DND-41 (cell line): ENCODE measurements at regions not wholly inside any gene's neighbourhood (a gene's known extent, or its start where the extent isn't known, plus 50 kb on each side); places are given as distances from the start of the nearest gene placed in this dataset.

Source experiments
- ATAC-seq: fragments of 200-7000 bp; cut with Tn5 transposase; 3 replicates; pipeline ENCODE4 v1.9.1; 2021; ENCODE audit warnings: low read depth; ENCODE audit not compliant: insufficient read depth
- DNase-seq: peaks from one replicate; pipeline ENCODE4 v3.0.0-alpha.2; 2020
- H2AFZ ChIP-seq: 2 replicates; pipeline ENCODE4 v1.6.0; 2012; ENCODE audit warnings: low read depth, low read length
- H3K27ac ChIP-seq: 2 replicates; pipeline ENCODE4 v1.5.1; 2012; ENCODE audit warnings: low read length, inconsistent platforms
- H3K27me3 ChIP-seq: fragments of 200-600 bp; sonication (generic); 2 replicates; pipeline ENCODE4 v1.6.0; 2012; ENCODE audit warnings: low read length, mild to moderate bottlenecking, inconsistent platforms; ENCODE audit not compliant: insufficient read depth, poor library complexity
- H3K36me3 ChIP-seq: 2 replicates; pipeline ENCODE4 v1.5.1; 2012; ENCODE audit warnings: low read length, inconsistent platforms; ENCODE audit not compliant: insufficient read depth
- H3K4me1 ChIP-seq: 2 replicates; pipeline ENCODE4 v1.5.1; 2012; ENCODE audit warnings: mild to moderate bottlenecking, low read length; ENCODE audit not compliant: insufficient read depth
- H3K4me2 ChIP-seq: 2 replicates; pipeline ENCODE4 v1.6.0; 2012; ENCODE audit warnings: mild to moderate bottlenecking, moderate library complexity, low read length, inconsistent platforms; ENCODE audit not compliant: insufficient read depth
- H3K4me3 ChIP-seq, 2 experiments: fragments of 200-600 bp in 1 of 2; shearing (Covaris generic) in 1 of 2; 2 replicates each; pipeline ENCODE4 v1.5.1; 2012 to 2016; ENCODE audit warnings: inconsistent platforms in 2 of 2, low read length in 2 of 2, mild to moderate bottlenecking in 2 of 2, low read depth in 1 of 2, moderate library complexity in 1 of 2
- H3K79me2 ChIP-seq: 2 replicates; pipeline ENCODE4 v1.6.0; 2012; ENCODE audit warnings: low read length, inconsistent platforms; ENCODE audit not compliant: insufficient read depth
- H3K9ac ChIP-seq: 2 replicates; pipeline ENCODE4 v1.6.0; 2012; ENCODE audit warnings: low read depth, mild to moderate bottlenecking, inconsistent platforms, low read length, moderate library complexity
- H3K9me3 ChIP-seq: 2 replicates; pipeline ENCODE4 v1.5.1; 2012; ENCODE audit warnings: low read length, moderate library complexity, mild to moderate bottlenecking, inconsistent platforms; ENCODE audit not compliant: insufficient read depth, severe bottlenecking
- H4K20me1 ChIP-seq: 2 replicates; pipeline ENCODE4 v1.6.0; 2012; ENCODE audit warnings: low read length; ENCODE audit not compliant: insufficient read depth
- CTCF ChIP-seq: IDR thresholded peaks from 2 replicates; pipeline ENCODE4 v1.5.1; 2012; ENCODE audit warnings: borderline replicate concordance, low read length, moderate library complexity, mild to moderate bottlenecking; ENCODE audit not compliant: poor library complexity, severe bottlenecking; ENCODE audit errors: extremely low read depth
- EZH2 ChIP-seq: IDR thresholded peaks from 3 replicates; pipeline ENCODE4 v1.6.1; 2012; ENCODE audit warnings: borderline replicate concordance, low read depth, mild to moderate bottlenecking, moderate library complexity, low read length, inconsistent platforms; ENCODE audit not compliant: severe bottlenecking

- H2AFZ ChIP-seq: peak overlapping the region; percentile 95
- DNase-seq (no peak), ATAC-seq (no peak)
- TF ChIP-seq EZH2: no peak
- no peak for TF ChIP-seq CTCF
- H3K36me3 ChIP-seq: no peaks in the 10 kb centered on the region
- H3K4me2 ChIP-seq: peak overlapping the region; percentile 82; the same call in 1 of the 2 replicates
- no peaks in the 10 kb centered on the region for H4K20me1 ChIP-seq
- H3K79me2 ChIP-seq: no peaks in the 10 kb centered on the region
- no peak overlapping the region for H3K9ac ChIP-seq
- no peak overlapping the region for H3K27ac ChIP-seq
- H3K4me3 ChIP-seq: peak overlapping the region in 1 of 2 experiments; percentile 75; a peak in 1 of 4 replicates
- H3K27me3 ChIP-seq: no peaks in the 10 kb centered on the region
- H3K9me3 ChIP-seq: no peaks in the 10 kb centered on the region
- H3K4me1 ChIP-seq: peaks cover 14% of the 10 kb centered on the region
Measured at GRCh38 chr2:129876541-129876940, 102.9 kb upstream of the RAB6C start.

- Histone ChIP-seq H3K79me2 (no peaks in the 10 kb centered on the region), H3K27me3 (no peaks in the 10 kb centered on the region), H3K9ac (peak overlapping the region; percentile 47), H2AFZ (peak overlapping the region; percentile 95), H3K4me3 (peak overlapping the region; percentile 25 to 75; a peak in 3 of 4 replicates), H3K9me3 (no peaks in the 10 kb centered on the region), H4K20me1 (no peaks in the 10 kb centered on the region), H3K4me1 (peaks cover 14% of the 10 kb centered on the region), H3K4me2 (peak overlapping the region; percentile 82), H3K36me3 (no peaks in the 10 kb centered on the region), H3K27ac (peak overlapping the region; percentile 72)
- no peak for TF ChIP-seq EZH2
- no peak for TF ChIP-seq CTCF
- peak; percentile 89 for DNase-seq
- peak; percentile 95 for ATAC-seq
Measured at GRCh38 chr2:129877289-129877741, 102.2 kb upstream of the RAB6C start.

- peak overlapping the region; percentile 61 for H3K4me2 ChIP-seq
- H3K79me2 ChIP-seq: no peaks in the 10 kb centered on the region
- peak overlapping the region; percentile 56 for H2AFZ ChIP-seq
- H4K20me1 ChIP-seq: no peaks in the 10 kb centered on the region
- no peaks in the 10 kb centered on the region for H3K27me3 ChIP-seq
- H3K27ac ChIP-seq: no peak overlapping the region
- peak overlapping the region; percentile 30; the same call in 1 of the 2 replicates for H3K9ac ChIP-seq
- H3K4me1 ChIP-seq: peaks cover 14% of the 10 kb centered on the region
- no peak for TF ChIP-seq CTCF
- no peak for TF ChIP-seq EZH2
- ATAC-seq (peak; percentile 55), DNase-seq (no peak)
- H3K4me3 ChIP-seq: peak overlapping the region in 1 of 2 experiments; percentile 56; a peak in 3 of 4 replicates
- no peaks in the 10 kb centered on the region for H3K9me3 ChIP-seq
- H3K36me3 ChIP-seq: no peaks in the 10 kb centered on the region
Measured at GRCh38 chr2:129877795-129878775, 101.4 kb upstream of the RAB6C start.
